GM23248 (cell line): ENCODE measurements at regions not wholly inside any gene's neighbourhood (a gene's known extent, or its start where the extent isn't known, plus 50 kb on each side); places are given as distances from the start of the nearest gene placed in this dataset.

Source experiments
- DNase-seq: peaks from one replicate; pipeline ENCODE4 v3.0.0-alpha.2; 2015
- H2AFZ ChIP-seq: fragments of 200-600 bp; sonication (generic); 2 replicates; pipeline ENCODE4 v1.6.1; 2016; ENCODE audit warnings: antibody characterized with exemption
- H3F3A ChIP-seq: fragments of 200-600 bp; sonication (generic); 2 replicates; pipeline ENCODE4 v1.6.1; 2016; ENCODE audit warnings: mild to moderate bottlenecking, antibody characterized with exemption, mixed run types; ENCODE audit not compliant: insufficient read depth
- H3K27ac ChIP-seq: fragments of 200-600 bp; sonication (generic); 2 replicates; pipeline ENCODE4 v1.5.1; 2016; ENCODE audit warnings: mild to moderate bottlenecking
- H3K27me3 ChIP-seq: fragments of 200-600 bp; sonication (generic); replicated peaks from 2 replicates; pipeline ENCODE4 v1.6.1; 2016; ENCODE audit warnings: mild to moderate bottlenecking; ENCODE audit not compliant: insufficient read depth
- H3K36me3 ChIP-seq: fragments of 200-600 bp; sonication (generic); 2 replicates; pipeline ENCODE4 v1.6.1; 2016; ENCODE audit warnings: low read depth, mild to moderate bottlenecking
- H3K4me1 ChIP-seq: fragments of 200-600 bp; sonication (generic); 2 replicates; pipeline ENCODE4 v1.6.1; 2016; ENCODE audit warnings: mild to moderate bottlenecking; ENCODE audit not compliant: insufficient read depth
- H3K4me2 ChIP-seq: fragments of 200-600 bp; sonication (generic); one replicate; pipeline ENCODE4 v1.6.1; 2016; ENCODE audit warnings: mild to moderate bottlenecking; ENCODE audit not compliant: unreplicated experiment
- H3K4me3 ChIP-seq: fragments of 200-600 bp; sonication (generic); 2 replicates; pipeline ENCODE4 v1.5.1; 2016; ENCODE audit warnings: mild to moderate bottlenecking
- H3K79me2 ChIP-seq: fragments of 200-600 bp; sonication (generic); 2 replicates; pipeline ENCODE4 v1.6.1; 2016; ENCODE audit warnings: mild to moderate bottlenecking; ENCODE audit not compliant: insufficient read depth
- H3K9ac ChIP-seq: fragments of 200-600 bp; sonication (generic); 2 replicates; pipeline ENCODE4 v1.6.1; 2016; ENCODE audit warnings: mild to moderate bottlenecking
- H3K9me2 ChIP-seq: fragments of 200-600 bp; sonication (generic); 2 replicates; pipeline ENCODE4 v1.6.1; 2016; ENCODE audit warnings: mixed run types, mild to moderate bottlenecking, moderate library complexity; ENCODE audit not compliant: insufficient read depth
- H3K9me3 ChIP-seq: fragments of 200-600 bp; sonication (generic); one replicate; pipeline ENCODE4 v1.6.1; 2017; ENCODE audit warnings: low read depth
- H4K20me1 ChIP-seq: fragments of 200-600 bp; sonication (generic); 2 replicates; pipeline ENCODE4 v1.6.0; 2016; ENCODE audit not compliant: insufficient read depth
- EZH2 ChIP-seq: fragments of 200-600 bp; sonication (generic); IDR thresholded peaks from 2 replicates; pipeline ENCODE4 v1.6.1; 2018; ENCODE audit warnings: antibody characterized with exemption, mild to moderate bottlenecking; ENCODE audit not compliant: insufficient read depth, poor library complexity, severe bottlenecking
- EZH2phosphoT487 ChIP-seq: fragments of 200-600 bp; sonication (generic); IDR thresholded peaks from 2 replicates; pipeline ENCODE4 v1.6.1; 2018; ENCODE audit warnings: antibody characterized with exemption, moderate library complexity, mild to moderate bottlenecking, low read depth; ENCODE audit not compliant: insufficient read depth
- WGBS, 2 experiments: methylation state at CpG; one replicate each; pipeline ENCODE4 v1.1.6; 2015 to 2017; ENCODE audit warnings: low lambda C conversion rate in 2 of 2, low coverage in 1 of 2; ENCODE audit errors: missing lambda C conversion rate in 2 of 2; 5-methylcytosine and 5-hydroxymethylcytosine counted together
- in situ Hi-C: fragments of 300-500 bp; cut with MboI; formaldehyde crosslinking; loops from 2 replicates; pipeline ENCODE4 v1.15.0; 2020

GRCh38 chr15:62790546-62790945, 252.0 kb upstream of the TPM1 start:
- Histone ChIP-seq H3K27me3 (no peaks in the 10 kb centered on the region), H3K9ac (no peak overlapping the region), H3K4me1 (no peaks in the 10 kb centered on the region), H3K36me3 (no peaks in the 10 kb centered on the region), H3K4me3 (no peak overlapping the region), H4K20me1 (no peaks in the 10 kb centered on the region), H3F3A (no peaks in the 10 kb centered on the region), H3K27ac (no peak overlapping the region), H3K4me2 (no peak overlapping the region), H3K79me2 (no peaks in the 10 kb centered on the region), H3K9me3 (no peaks in the 10 kb centered on the region), H2AFZ (no peak overlapping the region), H3K9me2 (no peaks in the 10 kb centered on the region)
- WGBS, 2 experiments = 99% methylated on average over 4 of the region's 4 CpGs
- no peak for DNase-seq
- in situ Hi-C loops = loop anchor here (25.0 kb wide), 1 partner anchor 622 kb away; no protein-coding TSS in a partner anchor
- no peak for TF ChIP-seq EZH2
- TF ChIP-seq EZH2phosphoT487 = no peak

DNA sequence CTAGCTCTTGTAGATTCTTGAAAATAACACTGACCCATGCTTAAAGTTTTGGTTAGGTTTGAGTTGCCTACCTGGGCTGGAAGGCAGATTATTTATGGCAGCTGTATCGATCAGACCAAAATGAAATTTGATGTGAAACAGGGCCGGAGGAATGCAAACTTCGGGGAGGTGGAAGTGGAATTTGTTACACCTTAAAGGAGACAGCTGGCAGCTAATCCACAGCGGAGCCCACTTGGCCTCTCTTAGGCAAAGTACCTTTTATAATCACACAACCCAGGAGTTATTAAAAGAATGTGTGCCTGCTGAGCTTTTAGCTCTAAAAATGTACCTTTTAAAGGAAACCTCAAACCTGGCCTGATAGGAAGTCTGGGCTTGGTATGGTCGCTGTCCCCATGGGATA, 250.9 kb upstream of the TPM1 start:
- in situ Hi-C loops = loop anchor here (25.0 kb wide), 1 partner anchor 621 kb away; no protein-coding TSS in a partner anchor

DNA sequence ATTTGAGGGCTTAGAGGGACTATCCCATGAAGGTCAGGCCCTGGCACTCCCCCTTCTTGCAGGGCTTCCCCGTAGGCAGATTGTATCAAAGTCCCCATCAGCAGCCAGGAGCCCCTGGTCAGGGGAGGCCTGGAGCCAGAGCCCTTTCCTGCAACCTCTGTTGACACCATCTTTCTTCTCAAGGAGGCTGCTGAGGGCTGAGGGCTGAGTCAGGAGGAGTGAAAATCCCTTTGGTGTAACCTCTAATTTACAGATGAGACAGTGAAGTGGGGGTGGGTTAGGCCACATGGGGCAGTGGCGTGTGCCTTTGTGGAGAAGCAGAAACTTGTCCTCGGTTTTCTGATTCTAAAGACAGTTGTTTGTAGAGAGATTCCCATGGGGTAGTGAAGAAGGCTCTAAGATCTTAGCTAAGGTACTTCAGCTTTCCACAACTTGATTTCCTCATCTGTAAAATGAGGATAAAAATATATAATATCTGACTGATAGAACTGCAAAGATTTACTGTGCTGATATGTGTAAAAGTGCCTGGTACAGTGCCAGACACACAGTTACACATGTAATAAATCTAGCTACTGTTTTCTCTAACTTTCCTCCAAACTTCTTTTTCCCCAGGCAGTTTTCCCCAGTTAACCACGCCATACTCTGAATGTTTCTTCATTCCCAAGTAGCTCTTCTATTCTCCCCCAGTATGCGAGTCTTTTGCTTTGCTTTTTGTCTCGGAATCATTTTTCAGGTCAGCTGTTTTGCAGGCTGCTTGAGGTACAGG, 249.4 kb upstream of the TPM1 start:
- in situ Hi-C loops = loop anchor here (25.0 kb wide), 1 partner anchor 619 kb away; no protein-coding TSS in a partner anchor
- H3K4me3 ChIP-seq = no peak overlapping the region
- no peaks in the 10 kb centered on the region for H3K9me2 ChIP-seq
- no peak overlapping the region for H2AFZ ChIP-seq
- peak; percentile 18 for DNase-seq
- no peaks in the 10 kb centered on the region for H3K79me2 ChIP-seq
- no peaks in the 10 kb centered on the region for H3K9me3 ChIP-seq
- no peaks in the 10 kb centered on the region for H3K4me1 ChIP-seq
- H4K20me1 ChIP-seq = no peaks in the 10 kb centered on the region
- WGBS, 2 experiments = 87 to 89% methylated on average over 6 of the region's 6 CpGs
- H3F3A ChIP-seq = no peaks in the 10 kb centered on the region
- no peak for TF ChIP-seq EZH2phosphoT487
- no peak for TF ChIP-seq EZH2
- no peaks in the 10 kb centered on the region for H3K36me3 ChIP-seq
- H3K4me2 ChIP-seq = no peak overlapping the region
- H3K27ac ChIP-seq = no peak overlapping the region
- no peaks in the 10 kb centered on the region for H3K27me3 ChIP-seq
- H3K9ac ChIP-seq = no peak overlapping the region

More for the DNA sequence above, 250.9 kb upstream of the TPM1 start:
- H3K27ac ChIP-seq = no peak overlapping the region
- no peaks in the 10 kb centered on the region for H3K36me3 ChIP-seq
- H3K4me3 ChIP-seq = no peak overlapping the region
- no peaks in the 10 kb centered on the region for H3K9me2 ChIP-seq
- no peak overlapping the region for H2AFZ ChIP-seq
- H3K27me3 ChIP-seq = no peaks in the 10 kb centered on the region
- 95 to 98% methylated on average over 5 of the region's 5 CpGs for WGBS, 2 experiments
- no peaks in the 10 kb centered on the region for H3K4me1 ChIP-seq
- H3F3A ChIP-seq = no peaks in the 10 kb centered on the region
- no peaks in the 10 kb centered on the region for H4K20me1 ChIP-seq
- no peak overlapping the region for H3K9ac ChIP-seq
- no peak overlapping the region for H3K4me2 ChIP-seq
- DNase-seq = no peak
- no peaks in the 10 kb centered on the region for H3K9me3 ChIP-seq
- TF ChIP-seq EZH2 (no peak), EZH2phosphoT487 (no peak)
- H3K79me2 ChIP-seq = no peaks in the 10 kb centered on the region

DNA sequence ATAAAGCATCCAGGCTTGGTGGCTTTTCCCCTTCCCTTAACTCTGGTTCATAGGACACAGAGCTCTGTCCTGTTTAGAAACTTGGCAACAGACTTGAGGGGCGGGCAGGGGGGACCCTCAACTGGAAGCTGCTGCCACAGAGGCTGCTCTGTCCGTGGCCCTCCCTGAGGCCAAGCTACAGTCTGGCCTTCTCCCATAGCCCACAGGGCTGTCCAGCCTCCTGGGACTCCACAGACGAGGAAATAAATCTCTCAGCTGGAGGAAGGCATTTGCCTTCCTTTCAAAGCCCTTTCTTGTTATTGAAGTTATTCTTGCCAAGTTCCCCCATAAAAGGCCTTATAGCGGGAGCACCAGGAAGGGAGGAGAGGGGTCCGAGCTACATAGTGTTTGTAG, 248.8 kb upstream of the TPM1 start:
- Histone ChIP-seq H3F3A (no peaks in the 10 kb centered on the region), H3K79me2 (no peaks in the 10 kb centered on the region), H2AFZ (no peak overlapping the region), H3K9ac (no peak overlapping the region), H3K9me2 (no peaks in the 10 kb centered on the region), H4K20me1 (no peaks in the 10 kb centered on the region), H3K4me3 (no peak overlapping the region), H3K9me3 (no peaks in the 10 kb centered on the region), H3K27ac (no peak overlapping the region), H3K36me3 (no peaks in the 10 kb centered on the region), H3K4me1 (no peaks in the 10 kb centered on the region), H3K4me2 (no peak overlapping the region), H3K27me3 (no peaks in the 10 kb centered on the region)
- TF ChIP-seq EZH2 = no peak
- TF ChIP-seq EZH2phosphoT487 = no peak
- no peak for DNase-seq
- WGBS, 2 experiments = 96% methylated on average over 5 of the region's 5 CpGs
- in situ Hi-C loops = loop anchor here (25.0 kb wide), 1 partner anchor 619 kb away; no protein-coding TSS in a partner anchor
